ENCODE measurements at regions not wholly inside any gene's neighbourhood (a gene's known extent, or its start where the extent isn't known, plus 50 kb on each side); places are given as distances from the start of the nearest gene placed in this dataset.

DNA sequence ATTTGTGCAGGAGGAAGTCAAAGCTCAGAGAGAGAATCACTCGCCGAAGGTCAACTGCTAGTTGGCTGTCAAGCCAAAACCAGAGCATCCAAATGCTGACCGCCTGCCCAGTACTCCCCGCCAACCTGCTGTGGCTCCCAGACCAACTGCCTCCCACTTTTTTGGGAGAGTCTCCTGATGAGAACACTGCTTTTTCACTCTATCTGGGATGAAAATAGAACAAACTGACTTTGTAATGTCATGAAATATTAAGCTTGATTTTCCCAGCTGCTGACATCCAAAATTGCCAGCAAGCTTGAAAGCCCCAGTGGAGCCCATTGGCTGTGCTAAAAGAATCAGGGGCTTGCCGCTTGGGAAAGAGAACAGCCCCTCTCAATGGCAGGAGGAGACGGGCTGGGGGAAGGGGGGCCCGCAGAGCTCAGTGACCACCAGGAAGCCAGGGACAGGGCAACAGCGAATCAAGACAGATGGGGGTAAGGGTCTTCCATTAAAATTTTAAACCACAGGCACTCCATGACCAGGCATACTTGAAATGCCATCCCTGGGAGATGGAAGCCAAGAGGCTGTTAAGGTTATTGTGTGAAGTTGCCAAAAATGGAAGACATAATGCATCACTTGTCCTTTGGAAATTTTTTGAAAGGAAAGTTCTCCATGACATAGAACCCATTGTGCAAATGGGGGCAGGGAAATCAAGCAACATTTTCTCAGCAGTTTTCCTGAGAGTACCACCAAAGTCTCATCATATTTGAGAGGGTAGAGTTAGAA, 125.7 kb upstream of the CDH5 start:
- ATAC-seq (ENCODE audit: low read depth) = no peak
- WGBS (ENCODE audit: insufficient coverage) = 96% methylated on average over 2 of the region's 8 CpGs
- Histone ChIP-seq H3K9ac (ENCODE audit: low read length) (no peak overlapping the region), H3K79me2 (ENCODE audit: control insufficient read depth, insufficient read depth, low read length) (no peaks in the 10 kb centered on the region), H4K20me1 (ENCODE audit: control insufficient read depth, insufficient read depth, low read length, poor library complexity, severe bottlenecking) (no peaks in the 10 kb centered on the region), H3K27me3 (replicated peaks in 1 of 4; ENCODE audit: control extremely low read depth in 1 of 4, control insufficient read depth in 3 of 4, insufficient read depth in 4 of 4, low read length in 3 of 4) (no peaks in the 10 kb centered on the region), H3K4me1 (ENCODE audit: control insufficient read depth in 2 of 2, insufficient read depth in 2 of 2, low read length in 2 of 2) (no peaks in the 10 kb centered on the region), H3K9me3 (ENCODE audit: control extremely low read depth in 1 of 3, control insufficient read depth in 2 of 3, insufficient read depth in 1 of 3, low read length in 2 of 3) (peaks cover 0 to 15% (median 5%) of the 10 kb centered on the region in 3 donors), H2AFZ (ENCODE audit: insufficient read depth, low read depth, low read length, poor library complexity, severe bottlenecking) (no peak overlapping the region), H3K4me3 (ENCODE audit: control extremely low read depth in 1 of 5, extremely low read depth in 1 of 5, insufficient read depth in 1 of 5, low read depth in 2 of 5, low read length in 4 of 5) (no peak overlapping the region), H3K4me2 (replicated peaks; ENCODE audit: low read depth, low read length, poor library complexity, severe bottlenecking) (no peak overlapping the region), H3K27ac (ENCODE audit: low read length in 2 of 2) (no peak overlapping the region), H3K36me3 (replicated peaks in 1 of 2; ENCODE audit: control extremely low read depth in 1 of 2, control insufficient read depth in 1 of 2, extremely low read depth in 1 of 2, insufficient read depth in 2 of 2, low read length in 1 of 2) (no peaks in the 10 kb centered on the region)
- H3K27ac Mint-ChIP-seq = no peak overlapping the region
- H3K27me3 Mint-ChIP-seq = peaks cover 7% of the 10 kb centered on the region
- no peak for TF ChIP-seq EZH2 (IDR thresholded peaks at IDR 0.05; ENCODE audit: borderline replicate concordance, insufficient read depth, low read depth, low read length, poor library complexity, severe bottlenecking)
- TF ChIP-seq, protein P1, sequence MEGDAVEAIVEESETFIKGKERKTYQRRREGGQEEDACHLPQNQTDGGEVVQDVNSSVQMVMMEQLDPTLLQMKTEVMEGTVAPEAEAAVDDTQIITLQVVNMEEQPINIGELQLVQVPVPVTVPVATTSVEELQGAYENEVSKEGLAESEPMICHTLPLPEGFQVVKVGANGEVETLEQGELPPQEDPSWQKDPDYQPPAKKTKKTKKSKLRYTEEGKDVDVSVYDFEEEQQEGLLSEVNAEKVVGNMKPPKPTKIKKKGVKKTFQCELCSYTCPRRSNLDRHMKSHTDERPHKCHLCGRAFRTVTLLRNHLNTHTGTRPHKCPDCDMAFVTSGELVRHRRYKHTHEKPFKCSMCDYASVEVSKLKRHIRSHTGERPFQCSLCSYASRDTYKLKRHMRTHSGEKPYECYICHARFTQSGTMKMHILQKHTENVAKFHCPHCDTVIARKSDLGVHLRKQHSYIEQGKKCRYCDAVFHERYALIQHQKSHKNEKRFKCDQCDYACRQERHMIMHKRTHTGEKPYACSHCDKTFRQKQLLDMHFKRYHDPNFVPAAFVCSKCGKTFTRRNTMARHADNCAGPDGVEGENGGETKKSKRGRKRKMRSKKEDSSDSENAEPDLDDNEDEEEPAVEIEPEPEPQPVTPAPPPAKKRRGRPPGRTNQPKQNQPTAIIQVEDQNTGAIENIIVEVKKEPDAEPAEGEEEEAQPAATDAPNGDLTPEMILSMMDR (IDR thresholded peaks at IDR 0.05) = no peak
- peaks cover 6% of the 10 kb centered on the region for H3K9me3 Mint-ChIP-seq (ENCODE audit: insufficient read depth)
- H3K4me1 Mint-ChIP-seq = no peaks in the 10 kb centered on the region
- intact Hi-C loops (cut with micrococcal nuclease) = no loop called here
- POLR2A ChIA-PET = interaction anchor here (0.5 kb wide), 1 partner anchor 28 kb away, joined by 5 read pairs; no protein-coding TSS in a partner anchor
- no peak overlapping the region for H3K4me3 Mint-ChIP-seq
- CTCF ChIA-PET = no interaction called here
- DNase-seq = no peak

DNA sequence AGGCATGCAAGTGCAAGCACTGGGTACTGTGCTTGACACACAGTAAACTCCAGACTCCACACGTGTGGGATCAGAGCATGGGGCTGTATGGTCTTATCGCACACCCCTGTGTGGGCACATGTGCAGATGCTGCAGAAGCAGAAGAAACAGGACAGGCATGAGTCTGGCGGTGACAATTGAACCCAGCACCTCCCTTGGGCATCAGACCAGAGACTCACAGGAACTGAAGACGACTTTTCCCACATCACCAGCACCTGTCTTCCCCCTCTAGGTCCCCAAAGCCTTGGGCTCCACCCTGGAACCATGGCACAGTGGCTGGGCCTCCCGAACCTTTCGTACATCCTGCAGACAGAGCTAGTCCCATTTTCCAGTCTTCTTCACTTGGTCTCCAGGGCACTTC, 126.4 kb upstream of the CDH5 start:
- ATAC-seq (ENCODE audit: low read depth) = no peak
- no peak overlapping the region for H3K9ac ChIP-seq (ENCODE audit: low read length)
- ChIA-PET POLR2A (no interaction called here), CTCF (no interaction called here)
- H3K4me1 ChIP-seq (ENCODE audit: control insufficient read depth in 2 of 2, insufficient read depth in 2 of 2, low read length in 2 of 2) = no peaks in the 10 kb centered on the region
- no peak overlapping the region for H3K27ac ChIP-seq (ENCODE audit: low read length in 2 of 2)
- Mint-ChIP-seq H3K9me3 (ENCODE audit: insufficient read depth) (peaks cover 6% of the 10 kb centered on the region), H3K4me1 (no peaks in the 10 kb centered on the region), H3K4me3 (no peak overlapping the region), H3K27me3 (peaks cover 4% of the 10 kb centered on the region), H3K27ac (no peak overlapping the region)
- H3K27me3 ChIP-seq (replicated peaks in 1 of 4; ENCODE audit: control extremely low read depth in 1 of 4, control insufficient read depth in 3 of 4, insufficient read depth in 4 of 4, low read length in 3 of 4) = no peaks in the 10 kb centered on the region
- H3K36me3 ChIP-seq (replicated peaks in 1 of 2; ENCODE audit: control extremely low read depth in 1 of 2, control insufficient read depth in 1 of 2, extremely low read depth in 1 of 2, insufficient read depth in 2 of 2, low read length in 1 of 2) = no peaks in the 10 kb centered on the region
- no peak for DNase-seq
- no peak overlapping the region for H3K4me2 ChIP-seq (replicated peaks; ENCODE audit: low read depth, low read length, poor library complexity, severe bottlenecking)
- 88% methylated on average over 6 of the region's 6 CpGs for WGBS (ENCODE audit: insufficient coverage)
- no peak overlapping the region for H2AFZ ChIP-seq (ENCODE audit: insufficient read depth, low read depth, low read length, poor library complexity, severe bottlenecking)
- TF ChIP-seq EZH2 (IDR thresholded peaks at IDR 0.05; ENCODE audit: borderline replicate concordance, insufficient read depth, low read depth, low read length, poor library complexity, severe bottlenecking) = no peak
- TF ChIP-seq, protein P1 (IDR thresholded peaks at IDR 0.05) = no peak
- no peaks in the 10 kb centered on the region for H3K79me2 ChIP-seq (ENCODE audit: control insufficient read depth, insufficient read depth, low read length)
- intact Hi-C loops (cut with micrococcal nuclease) = no loop called here
- H3K4me3 ChIP-seq (ENCODE audit: control extremely low read depth in 1 of 5, extremely low read depth in 1 of 5, insufficient read depth in 1 of 5, low read depth in 2 of 5, low read length in 4 of 5) = no peak overlapping the region
- H4K20me1 ChIP-seq (ENCODE audit: control insufficient read depth, insufficient read depth, low read length, poor library complexity, severe bottlenecking) = no peaks in the 10 kb centered on the region
- H3K9me3 ChIP-seq (ENCODE audit: control extremely low read depth in 1 of 3, control insufficient read depth in 2 of 3, insufficient read depth in 1 of 3, low read length in 2 of 3) = peaks cover 0 to 15% (median 5%) of the 10 kb centered on the region in 3 donors
